ENCODE measurements at regions not wholly inside any gene's neighbourhood (a gene's known extent, or its start where the extent isn't known, plus 50 kb on each side); places are given as distances from the start of the nearest gene placed in this dataset.

DNA sequence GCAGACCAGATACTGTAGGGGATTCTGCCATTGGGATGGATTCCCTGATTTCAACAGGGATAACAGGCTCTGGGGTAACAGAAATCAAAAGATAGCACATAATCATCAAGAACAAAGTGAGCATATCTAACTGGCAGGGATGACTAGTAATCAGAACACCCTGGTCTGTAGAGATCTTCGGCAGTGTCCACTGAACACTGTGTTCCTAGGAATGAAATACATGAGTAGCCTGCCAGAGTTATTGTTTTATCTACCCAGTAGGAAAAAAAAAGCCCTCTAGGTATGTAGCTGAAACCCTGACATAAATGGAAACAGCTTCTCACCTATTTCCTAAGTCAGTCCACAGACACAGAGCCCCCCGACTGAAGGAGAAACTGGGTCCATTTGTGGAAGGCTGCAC, 340.3 kb upstream of the ZNF385D start:
- Histone ChIP-seq H3K27ac (no peak overlapping the region), H3K4me1 (no peaks in the 10 kb centered on the region), H3K9me3 (no peaks in the 10 kb centered on the region), H3K4me3 (no peak overlapping the region), H3K36me3 (no peaks in the 10 kb centered on the region), H3K27me3 (no peaks in the 10 kb centered on the region)
- intact Hi-C loops (cut with DNase I; ENCODE audit: low total_unique reads): no loop called here
- no peak for DNase-seq (ENCODE audit: low spot score in 2 of 2)
- TF ChIP-seq, protein P1, sequence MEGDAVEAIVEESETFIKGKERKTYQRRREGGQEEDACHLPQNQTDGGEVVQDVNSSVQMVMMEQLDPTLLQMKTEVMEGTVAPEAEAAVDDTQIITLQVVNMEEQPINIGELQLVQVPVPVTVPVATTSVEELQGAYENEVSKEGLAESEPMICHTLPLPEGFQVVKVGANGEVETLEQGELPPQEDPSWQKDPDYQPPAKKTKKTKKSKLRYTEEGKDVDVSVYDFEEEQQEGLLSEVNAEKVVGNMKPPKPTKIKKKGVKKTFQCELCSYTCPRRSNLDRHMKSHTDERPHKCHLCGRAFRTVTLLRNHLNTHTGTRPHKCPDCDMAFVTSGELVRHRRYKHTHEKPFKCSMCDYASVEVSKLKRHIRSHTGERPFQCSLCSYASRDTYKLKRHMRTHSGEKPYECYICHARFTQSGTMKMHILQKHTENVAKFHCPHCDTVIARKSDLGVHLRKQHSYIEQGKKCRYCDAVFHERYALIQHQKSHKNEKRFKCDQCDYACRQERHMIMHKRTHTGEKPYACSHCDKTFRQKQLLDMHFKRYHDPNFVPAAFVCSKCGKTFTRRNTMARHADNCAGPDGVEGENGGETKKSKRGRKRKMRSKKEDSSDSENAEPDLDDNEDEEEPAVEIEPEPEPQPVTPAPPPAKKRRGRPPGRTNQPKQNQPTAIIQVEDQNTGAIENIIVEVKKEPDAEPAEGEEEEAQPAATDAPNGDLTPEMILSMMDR (IDR thresholded peaks at IDR 0.05): no peak
- no peak for TF ChIP-seq POLR2A (IDR thresholded peaks at IDR 0.05)
- no peak for TF ChIP-seq POLR2AphosphoS5 (IDR thresholded peaks at IDR 0.05)

GRCh38 chr3:22098021-22098420, 347.0 kb upstream of the ZNF385D start:
- intact Hi-C loops (cut with DNase I; ENCODE audit: low total_unique reads): no loop called here
- no peak overlapping the region for H3K27ac ChIP-seq
- H3K27me3 ChIP-seq: no peaks in the 10 kb centered on the region
- H3K36me3 ChIP-seq: no peaks in the 10 kb centered on the region
- H3K4me1 ChIP-seq: no peaks in the 10 kb centered on the region
- H3K9me3 ChIP-seq: no peaks in the 10 kb centered on the region
- DNase-seq (ENCODE audit: low spot score in 2 of 2): no peak
- H3K4me3 ChIP-seq: no peak overlapping the region
- TF ChIP-seq POLR2A (IDR thresholded peaks at IDR 0.05): no peak
- no peak for TF ChIP-seq POLR2AphosphoS5 (IDR thresholded peaks at IDR 0.05)
- TF ChIP-seq, protein P1 (IDR thresholded peaks at IDR 0.05): no peak

DNA sequence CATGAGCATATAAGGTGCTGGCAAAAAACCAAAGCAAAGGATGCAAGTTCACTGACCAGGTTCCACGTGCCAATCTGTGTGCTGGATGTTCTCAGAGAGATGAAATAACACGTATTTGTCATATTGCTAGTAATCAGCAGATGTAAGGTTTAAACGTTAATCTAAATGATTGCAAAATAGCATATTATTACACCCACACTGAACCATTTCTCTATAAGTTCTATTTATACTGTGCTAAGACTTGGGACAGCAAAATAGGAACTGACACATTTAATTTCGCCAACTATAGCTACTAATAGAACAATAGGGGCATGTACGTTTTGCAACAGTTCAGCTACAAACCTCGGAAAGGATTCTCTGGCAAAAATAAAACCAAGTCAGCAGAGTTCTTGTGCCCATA, 350.3 kb upstream of the ZNF385D start:
- Histone ChIP-seq H3K36me3 (no peaks in the 10 kb centered on the region), H3K4me1 (no peaks in the 10 kb centered on the region), H3K4me3 (no peak overlapping the region), H3K27ac (no peak overlapping the region), H3K9me3 (no peaks in the 10 kb centered on the region), H3K27me3 (no peaks in the 10 kb centered on the region)
- DNase-seq (ENCODE audit: low spot score in 2 of 2): no peak
- TF ChIP-seq POLR2AphosphoS5 (IDR thresholded peaks at IDR 0.05) (no peak), POLR2A (IDR thresholded peaks at IDR 0.05) (no peak)
- TF ChIP-seq, protein P1 (IDR thresholded peaks at IDR 0.05): no peak
- intact Hi-C loops (cut with DNase I; ENCODE audit: low total_unique reads): no loop called here

DNA sequence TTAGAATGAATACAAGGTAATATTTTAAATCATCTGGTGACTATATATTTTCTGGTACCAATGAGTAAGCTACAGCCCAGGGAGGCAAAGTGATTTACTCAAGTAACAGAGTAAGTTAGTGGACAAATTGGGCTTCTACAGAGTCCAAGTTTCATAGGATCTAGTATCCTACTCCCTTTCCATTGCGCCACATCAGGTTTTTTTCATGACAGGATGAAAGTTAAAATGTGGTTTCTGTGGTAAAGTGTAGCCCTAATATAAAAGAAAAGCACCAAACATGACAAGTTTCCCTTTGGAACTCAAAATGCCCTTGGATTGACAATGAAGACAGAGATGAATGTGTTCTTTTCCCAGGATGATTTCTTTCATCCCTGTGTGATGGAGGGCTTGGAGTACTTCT, 350.8 kb upstream of the ZNF385D start:
- H3K9me3 ChIP-seq: no peaks in the 10 kb centered on the region
- H3K27me3 ChIP-seq: no peaks in the 10 kb centered on the region
- H3K27ac ChIP-seq: no peak overlapping the region
- no peak for DNase-seq (ENCODE audit: low spot score in 2 of 2)
- intact Hi-C loops (cut with DNase I; ENCODE audit: low total_unique reads): no loop called here
- no peaks in the 10 kb centered on the region for H3K36me3 ChIP-seq
- H3K4me1 ChIP-seq: no peaks in the 10 kb centered on the region
- TF ChIP-seq, protein P1 (IDR thresholded peaks at IDR 0.05): no peak
- no peak for TF ChIP-seq POLR2A (IDR thresholded peaks at IDR 0.05)
- no peak for TF ChIP-seq POLR2AphosphoS5 (IDR thresholded peaks at IDR 0.05)
- H3K4me3 ChIP-seq: no peak overlapping the region

DNA sequence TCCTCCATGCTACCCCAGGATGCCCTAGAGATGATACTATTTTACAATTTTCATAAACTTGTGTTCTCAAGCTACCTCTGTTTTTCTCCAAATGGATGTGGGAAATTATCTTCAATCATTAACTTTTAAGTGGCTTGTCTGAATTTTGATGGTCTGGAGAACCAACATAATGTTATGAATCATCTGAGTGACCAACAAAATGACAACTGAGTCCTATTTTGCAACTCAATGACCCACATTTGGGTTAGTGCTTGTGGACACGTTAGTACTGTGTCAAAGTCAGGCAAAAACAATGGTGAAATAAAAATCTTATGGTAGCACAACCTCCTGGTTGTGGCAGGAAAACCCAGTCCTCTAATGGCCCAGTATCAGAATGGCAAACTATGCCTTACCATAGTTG, 352.4 kb upstream of the ZNF385D start:
- TF ChIP-seq POLR2A (IDR thresholded peaks at IDR 0.05): no peak
- TF ChIP-seq, protein P1 (IDR thresholded peaks at IDR 0.05): no peak
- Histone ChIP-seq H3K36me3 (no peaks in the 10 kb centered on the region), H3K27me3 (no peaks in the 10 kb centered on the region), H3K4me3 (no peak overlapping the region), H3K9me3 (no peaks in the 10 kb centered on the region), H3K4me1 (no peaks in the 10 kb centered on the region), H3K27ac (no peak overlapping the region)
- no peak for DNase-seq (ENCODE audit: low spot score in 2 of 2)
- intact Hi-C loops (cut with DNase I; ENCODE audit: low total_unique reads): no loop called here
